GM19099 (cell line): ENCODE measurements at regions not wholly inside any gene's neighbourhood (a gene's known extent, or its start where the extent isn't known, plus 50 kb on each side); places are given as distances from the start of the nearest gene placed in this dataset.

Experiments
- POLR2A ChIP-seq: IDR thresholded peaks from 3 replicates; pipeline ENCODE4 v1.6.1; 2011; ENCODE audit warnings: low read depth; ENCODE audit not compliant: insufficient read length; ENCODE audit errors: extremely low read depth

GRCh38 chr1:82485591-82486369, 685.0 kb downstream of the ADGRL2 start:
- no peak for TF ChIP-seq POLR2A

DNA sequence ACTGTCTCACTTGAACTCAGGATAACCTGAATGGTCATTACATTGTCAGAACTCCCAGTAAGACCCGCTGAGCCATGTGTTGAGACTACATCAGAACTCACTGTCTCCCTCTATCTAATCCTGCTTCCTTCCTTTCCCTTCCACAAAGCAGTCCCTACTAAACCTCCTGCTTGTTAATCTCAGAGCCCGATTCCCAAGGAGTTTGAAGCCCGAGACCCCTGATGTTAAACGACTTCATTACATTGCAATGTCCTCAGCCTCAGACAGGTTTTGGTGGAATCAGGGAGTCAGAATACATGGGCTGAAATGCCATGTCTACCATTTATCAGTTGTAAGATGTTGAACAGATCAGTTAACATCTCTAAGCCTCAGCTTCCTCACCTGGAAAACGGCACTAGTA, 682.4 kb downstream of the ADGRL2 start:
- no peak for TF ChIP-seq POLR2A

DNA sequence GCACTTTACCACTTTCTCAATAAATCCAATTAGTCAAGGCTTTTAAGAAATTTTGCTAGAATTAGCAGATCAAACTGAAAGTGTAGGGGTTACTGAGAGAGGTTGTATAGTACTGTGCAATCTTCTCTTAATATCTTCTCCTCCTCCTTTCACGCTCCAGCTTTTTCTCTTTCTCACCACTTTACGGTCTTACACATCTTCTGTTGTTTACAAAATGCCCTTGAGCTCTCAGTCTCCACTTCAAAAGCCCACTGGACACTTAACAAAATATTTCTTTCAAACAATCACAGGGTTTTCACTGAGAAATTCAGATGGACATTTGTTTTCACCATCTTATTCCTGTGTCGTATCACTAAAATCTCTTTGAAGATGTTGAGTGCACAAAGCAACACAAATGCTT, 678.2 kb downstream of the ADGRL2 start:
- TF ChIP-seq POLR2A: no peak

- no peak for TF ChIP-seq POLR2A
Observed at GRCh38 chr1:82472489-82473131, 671.9 kb downstream of the ADGRL2 start.

DNA sequence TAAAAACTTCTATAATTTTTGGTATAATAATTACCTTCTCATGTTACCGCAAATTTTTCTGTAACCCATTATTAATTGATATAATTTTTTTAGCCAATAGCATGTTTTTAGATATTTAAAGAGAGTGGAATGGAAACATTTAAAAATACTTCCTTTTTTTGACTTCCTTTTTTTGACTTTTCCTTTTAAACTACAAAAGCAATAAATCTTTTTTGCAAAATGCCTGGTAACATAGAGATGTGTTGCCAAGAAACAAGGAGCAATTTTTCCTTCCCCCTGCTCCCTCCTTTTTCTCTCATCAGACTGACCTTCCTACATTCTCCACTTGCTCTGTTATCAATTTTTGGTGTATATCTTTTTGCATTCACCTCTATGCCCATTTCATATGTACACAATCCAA, 666.2 kb downstream of the ADGRL2 start:
- no peak for TF ChIP-seq POLR2A

- no peak for TF ChIP-seq POLR2A
Observed at GRCh38 chr1:82466416-82466815, 665.7 kb downstream of the ADGRL2 start.

- TF ChIP-seq POLR2A: no peak
Observed at GRCh38 chr1:82465024-82465423, 664.3 kb downstream of the ADGRL2 start.

DNA sequence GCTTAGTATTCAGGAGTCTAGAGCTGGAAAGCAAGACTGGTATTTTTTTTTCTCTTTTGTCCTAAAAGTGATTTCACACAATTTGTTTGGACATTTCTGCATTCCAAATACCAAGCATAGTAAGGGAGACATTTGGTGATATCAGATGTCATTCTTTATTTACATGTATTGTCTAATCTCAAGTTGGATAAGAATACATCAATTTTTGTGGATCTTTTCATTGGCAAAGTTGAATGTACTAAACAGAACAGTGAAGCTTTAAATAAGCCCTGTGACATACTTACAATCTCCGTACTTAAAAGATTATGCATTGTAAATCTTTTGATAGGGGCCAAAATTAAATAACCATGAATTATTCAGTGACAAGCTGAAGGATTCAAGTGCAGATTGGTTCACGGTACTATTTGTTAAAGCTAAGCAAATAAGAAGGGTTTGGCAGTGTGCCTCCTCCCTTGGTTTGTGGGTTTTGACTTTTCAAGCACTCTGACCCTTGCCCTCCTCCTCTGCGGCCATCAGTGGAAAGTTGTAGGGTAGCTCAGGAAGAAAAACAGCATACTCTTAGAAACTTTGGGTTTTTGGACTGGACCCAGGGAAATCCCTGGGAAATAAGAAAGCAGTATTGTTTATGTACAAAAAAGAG, 663.7 kb downstream of the ADGRL2 start:
- TF ChIP-seq POLR2A: no peak

- TF ChIP-seq POLR2A: no peak
Observed at GRCh38 chr1:82463951-82464350, 663.2 kb downstream of the ADGRL2 start.

DNA sequence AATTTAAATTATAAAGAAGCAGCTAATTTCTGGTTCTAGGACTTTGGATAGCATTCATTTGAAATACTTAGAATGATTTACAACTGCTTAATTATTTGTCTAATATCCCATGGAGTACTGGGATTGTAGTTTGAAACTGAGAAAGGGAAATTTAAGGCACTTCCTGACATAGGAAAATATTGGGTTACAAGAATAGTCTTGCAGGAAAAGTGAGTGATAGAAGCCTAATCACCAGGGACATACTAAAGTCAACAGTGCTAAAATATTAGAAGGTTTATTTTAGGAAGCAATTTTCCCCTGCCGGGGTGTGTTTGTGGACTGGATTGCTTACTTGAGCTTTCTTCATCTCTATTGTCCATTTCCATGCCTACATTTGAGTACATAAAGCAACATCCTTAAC, 661.6 kb downstream of the ADGRL2 start:
- TF ChIP-seq POLR2A: no peak

DNA sequence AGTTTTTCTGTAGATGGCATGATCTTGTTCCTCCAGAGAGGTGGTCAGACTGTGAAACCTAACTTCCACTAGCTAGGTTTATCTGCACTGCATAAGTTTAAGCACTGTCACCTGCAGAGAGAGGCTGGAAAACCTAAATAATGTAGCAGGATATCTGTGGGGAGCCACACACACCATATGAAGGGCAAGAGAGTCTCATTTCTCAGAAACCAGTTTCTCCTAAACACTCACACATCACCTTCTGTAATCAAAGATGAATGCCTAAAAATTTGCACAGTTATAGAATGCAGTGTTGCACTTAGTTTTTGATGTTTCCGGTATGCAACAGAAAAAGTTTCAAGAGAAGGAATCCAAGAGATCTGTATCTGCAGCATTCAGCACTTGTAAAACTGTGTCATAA, 654.6 kb downstream of the ADGRL2 start:
- TF ChIP-seq POLR2A: no peak

DNA sequence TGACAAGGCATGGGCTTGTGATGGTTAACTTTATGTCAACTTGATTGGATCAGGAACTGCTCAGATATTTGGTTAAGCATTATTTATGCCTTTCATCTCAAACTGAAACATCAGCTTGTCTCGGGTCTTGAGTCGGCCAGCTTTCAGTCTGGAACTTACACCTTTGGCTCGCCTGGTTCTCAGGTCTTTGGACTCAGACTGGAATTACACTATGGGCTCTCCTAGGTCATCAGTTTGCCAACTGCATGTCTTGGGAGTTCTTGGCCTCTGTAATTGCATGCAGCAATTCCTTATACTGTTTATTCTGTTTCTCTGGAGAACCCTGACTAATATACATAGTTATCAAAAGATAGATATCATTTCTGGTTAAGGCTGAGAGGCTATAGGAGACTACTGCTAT, 653.7 kb downstream of the ADGRL2 start:
- no peak for TF ChIP-seq POLR2A

GRCh38 chr1:82453511-82454185, 652.9 kb downstream of the ADGRL2 start:
- no peak for TF ChIP-seq POLR2A

GRCh38 chr1:82452096-82452495, 651.4 kb downstream of the ADGRL2 start:
- TF ChIP-seq POLR2A: no peak

DNA sequence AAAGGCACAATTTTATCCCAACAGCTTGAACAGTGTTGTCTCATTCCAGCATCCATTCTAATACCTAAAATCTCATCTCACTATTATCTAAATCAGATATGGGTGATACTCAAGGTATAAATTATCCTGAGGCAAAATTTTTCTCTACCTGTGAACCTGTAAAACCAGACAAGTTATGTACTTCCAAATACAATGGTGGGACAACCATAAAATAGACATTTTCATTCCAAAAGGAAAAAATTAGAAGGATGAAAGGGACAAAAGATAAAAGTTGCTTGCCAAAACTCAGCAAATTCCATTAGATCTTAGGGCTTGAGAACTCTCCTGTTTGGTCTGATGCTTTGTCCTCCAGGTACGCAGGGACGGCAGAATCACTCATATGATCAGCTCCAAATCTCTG, 650.5 kb downstream of the ADGRL2 start:
- no peak for TF ChIP-seq POLR2A

GRCh38 chr1:82449506-82450057, 648.8 kb downstream of the ADGRL2 start:
- no peak for TF ChIP-seq POLR2A

GRCh38 chr1:82446955-82447354, 646.2 kb downstream of the ADGRL2 start:
- TF ChIP-seq POLR2A: no peak
